SK-N-MC (cell line): ENCODE measurements at regions not wholly inside any gene's neighbourhood (a gene's known extent, or its start where the extent isn't known, plus 50 kb on each side); places are given as distances from the start of the nearest gene placed in this dataset.

ENCODE experiments used
- EZH2 ChIP-seq: fragments of 200-600 bp; sonication (generic); IDR thresholded peaks from one replicate; pipeline ENCODE4 v1.6.1; 2017; ENCODE audit warnings: antibody characterized with exemption
- FOXP2 ChIP-seq: optimal IDR thresholded peaks from 2 replicates; pipeline ENCODE3; 2011; ENCODE audit warnings: mild to moderate bottlenecking, moderate library complexity; ENCODE audit not compliant: insufficient read depth; ENCODE audit errors: extremely low read length, control extremely low read depth
- POLR2AphosphoS5 ChIP-seq: IDR thresholded peaks from 2 replicates; pipeline ENCODE4 v1.6.1; 2012; ENCODE audit warnings: mild to moderate bottlenecking, low read depth, low read length, borderline replicate concordance

- TF ChIP-seq EZH2 (no peak), POLR2AphosphoS5 (no peak), FOXP2 (no peak)
Measured at GRCh38 chr4:127045861-127046260, 586.9 kb upstream of the INTU start.
